NOMO-1 (cell line): ENCODE measurements at regions not wholly inside any gene's neighbourhood (a gene's known extent, or its start where the extent isn't known, plus 50 kb on each side); places are given as distances from the start of the nearest gene placed in this dataset.
"Not testable (repeated sequence)": the region's sequence is repeated elsewhere in the genome, so short reads cannot be mapped to it uniquely, and the experiment has no call there.

Source experiments
- DNase-seq, 2 experiments: peaks; one replicate each; lab custom pipeline; 2025; ENCODE audit not compliant: unreplicated experiment in 2 of 2; lab: John Stamatoyannopoulos, UW

- DNase-seq = no peak
Measured at GRCh38 chr6:153984811-153985210, 54.2 kb upstream of the OPRM1 start.

GRCh38 chr6:153980171-153980570 is 58.9 kb upstream of the OPRM1 start:
- DNase-seq = no peak

DNA sequence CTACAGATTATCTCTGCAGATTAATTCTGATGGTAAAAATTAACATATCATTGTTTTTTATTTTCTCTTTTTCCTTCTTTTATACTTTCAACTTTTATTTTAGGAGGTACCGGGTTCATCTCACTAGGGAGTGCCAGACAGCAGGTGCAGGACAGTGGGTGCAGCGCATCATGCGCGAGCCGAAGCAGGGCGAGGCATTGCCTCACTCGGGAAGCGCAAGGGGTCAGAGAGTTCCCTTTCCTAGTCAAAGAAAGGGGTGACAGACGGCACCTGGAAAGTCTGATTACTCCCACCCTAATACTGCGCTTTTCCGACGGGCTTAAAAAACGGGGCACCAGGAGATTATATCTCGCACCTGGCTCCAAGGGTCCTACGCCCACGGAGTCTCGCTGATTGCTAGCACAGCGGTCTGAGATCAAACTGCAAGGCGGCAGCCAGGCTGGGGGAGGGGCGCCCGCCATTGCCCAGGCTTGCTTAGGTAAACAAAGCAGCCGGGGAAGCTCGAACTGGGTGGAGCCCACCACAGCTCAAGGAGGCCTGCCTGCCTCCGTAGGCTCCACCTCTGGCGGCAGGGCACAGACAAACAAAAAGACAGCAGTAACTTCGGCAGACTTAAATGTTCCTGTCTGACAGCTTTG is 60.0 kb upstream of the OPRM1 start:
- not testable (repeated sequence) for DNase-seq

- no peak for DNase-seq
Measured at GRCh38 chr6:153976921-153977693, 61.9 kb upstream of the OPRM1 start.

DNA sequence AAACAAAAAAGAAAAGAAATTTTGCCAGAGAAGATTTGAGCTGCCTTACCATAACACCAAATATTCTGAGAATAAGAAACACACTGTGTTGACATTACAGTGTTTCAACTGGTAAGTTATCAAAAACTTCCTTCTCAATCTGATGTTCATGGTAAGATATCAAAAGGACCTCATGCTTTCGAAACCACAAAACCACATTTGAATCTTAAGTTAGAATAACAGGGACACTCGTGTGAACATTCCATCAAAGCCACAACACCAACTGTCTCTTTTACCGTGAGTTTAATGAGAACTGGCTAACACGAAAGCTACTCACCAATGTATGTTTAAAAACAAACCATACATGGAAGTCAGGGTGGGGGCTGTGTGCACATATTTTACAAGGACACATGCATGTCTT is 73.0 kb upstream of the OPRM1 start:
- no peak for DNase-seq

DNA sequence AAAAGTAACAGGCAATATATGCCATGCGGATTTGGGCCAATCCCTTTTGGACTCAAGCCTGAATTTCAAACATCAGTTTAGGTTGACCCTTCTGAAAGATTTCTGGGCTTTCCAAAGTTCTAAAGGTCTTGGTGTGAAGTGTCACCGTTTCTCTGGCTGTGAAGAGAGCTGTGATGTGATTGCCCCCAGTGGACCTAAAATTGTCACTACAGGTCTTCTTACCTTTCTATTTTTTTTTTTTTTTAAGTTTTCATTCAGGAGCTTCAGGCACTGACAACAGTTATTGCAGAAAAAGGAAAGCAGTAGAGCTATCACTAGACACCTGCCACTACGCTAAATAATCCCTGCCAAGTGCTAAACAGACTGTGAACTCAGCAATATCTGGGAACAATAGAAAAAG is 75.7 kb upstream of the OPRM1 start:
- no peak for DNase-seq

DNA sequence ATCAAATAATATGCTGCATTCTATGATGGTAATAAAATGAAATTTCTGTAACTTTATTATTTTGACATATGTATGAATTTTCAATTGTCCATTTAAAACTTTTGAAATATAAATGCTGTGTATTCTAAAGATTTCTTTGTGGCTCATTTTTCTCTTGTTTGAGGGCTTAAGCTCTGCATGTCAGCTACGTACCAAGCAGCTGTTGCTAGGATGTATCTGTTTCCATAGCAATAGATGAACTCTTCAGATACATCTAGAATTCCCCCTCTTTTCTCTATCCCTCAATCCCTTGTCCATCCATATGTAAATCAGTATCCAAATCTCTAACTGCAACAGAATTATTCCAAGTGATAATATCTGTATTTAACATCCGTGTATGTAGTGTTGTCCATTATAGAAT is 76.5 kb upstream of the OPRM1 start:
- no peak for DNase-seq

DNA sequence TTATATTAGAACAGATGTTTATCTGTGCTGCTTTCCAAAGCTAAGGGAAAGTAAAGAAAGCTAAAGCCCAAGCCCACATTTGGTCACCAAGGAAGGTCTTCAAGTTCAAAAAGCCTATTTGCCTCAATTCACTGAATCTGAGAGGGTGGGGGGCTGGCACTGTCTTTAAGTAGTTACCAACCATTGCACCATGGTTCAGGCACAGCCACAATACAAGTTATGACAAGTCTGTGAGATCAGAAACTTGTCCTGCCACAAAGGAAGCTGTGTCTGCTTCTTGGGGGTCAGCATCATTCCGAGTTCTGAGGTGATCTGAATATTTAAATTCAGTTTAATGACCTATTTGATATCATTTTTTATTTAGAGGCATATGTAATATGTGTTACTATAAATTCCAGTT is 78.3 kb upstream of the OPRM1 start:
- DNase-seq = no peak

DNA sequence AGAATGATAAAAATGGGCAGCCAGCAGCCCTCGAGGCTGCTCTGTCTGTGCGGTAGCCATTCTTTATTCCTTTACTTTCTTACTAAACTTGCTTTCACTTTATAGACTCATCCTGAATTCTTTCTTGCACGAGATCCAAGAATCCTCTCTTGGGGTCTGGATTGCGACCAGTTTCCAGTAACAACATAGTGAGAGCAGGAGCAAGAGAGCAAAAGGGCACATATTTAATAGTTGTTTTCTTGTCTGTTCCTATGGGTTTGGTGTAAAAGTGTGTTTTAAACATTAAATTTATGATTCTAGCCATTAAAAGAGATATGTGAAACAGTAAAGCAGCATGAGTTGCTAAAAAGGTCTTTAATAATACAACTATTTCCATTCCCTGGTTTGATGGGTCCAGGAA is 78.8 kb upstream of the OPRM1 start:
- DNase-seq = no peak

DNA sequence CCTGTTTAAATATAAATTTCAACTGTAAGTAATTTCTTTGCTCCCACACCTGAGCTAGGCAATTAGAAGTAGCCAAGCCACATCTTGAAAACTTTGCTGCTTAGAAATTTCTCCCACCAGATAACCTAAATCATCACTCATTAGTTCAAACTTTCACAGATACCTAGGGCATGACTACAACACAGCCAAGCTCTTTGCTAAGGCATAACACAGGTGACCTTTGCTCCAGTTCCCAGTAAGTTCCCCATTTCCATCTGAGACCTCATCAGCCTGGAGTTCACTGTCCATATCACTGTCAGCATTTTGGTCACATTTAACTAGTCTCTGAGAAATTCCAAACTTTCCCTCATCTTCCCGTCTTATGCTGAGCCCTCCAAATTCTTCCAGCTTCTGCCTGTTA is 79.8 kb upstream of the OPRM1 start:
- DNase-seq = peak in 1 of 2 experiments; percentile 18

DNA sequence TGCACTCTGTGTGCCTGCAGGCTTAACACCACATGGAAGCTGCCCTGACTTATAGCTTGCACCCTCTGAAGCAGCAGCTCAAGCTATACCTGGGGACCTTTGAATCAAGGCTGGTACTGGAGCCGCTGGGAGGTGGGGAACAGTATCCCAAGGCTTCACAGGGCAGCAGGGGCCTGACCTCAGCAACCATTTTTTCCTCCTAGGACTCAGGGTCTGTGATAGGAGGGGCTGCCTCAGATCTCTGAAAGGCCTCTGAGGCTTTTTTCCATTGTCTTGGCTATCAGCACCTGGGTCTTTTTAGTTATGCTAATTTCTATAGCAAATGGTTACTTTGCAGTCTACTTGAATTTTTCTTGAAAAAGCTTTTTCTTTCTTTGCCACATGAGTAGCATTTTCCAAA is 80.2 kb upstream of the OPRM1 start:
- no peak for DNase-seq

DNA sequence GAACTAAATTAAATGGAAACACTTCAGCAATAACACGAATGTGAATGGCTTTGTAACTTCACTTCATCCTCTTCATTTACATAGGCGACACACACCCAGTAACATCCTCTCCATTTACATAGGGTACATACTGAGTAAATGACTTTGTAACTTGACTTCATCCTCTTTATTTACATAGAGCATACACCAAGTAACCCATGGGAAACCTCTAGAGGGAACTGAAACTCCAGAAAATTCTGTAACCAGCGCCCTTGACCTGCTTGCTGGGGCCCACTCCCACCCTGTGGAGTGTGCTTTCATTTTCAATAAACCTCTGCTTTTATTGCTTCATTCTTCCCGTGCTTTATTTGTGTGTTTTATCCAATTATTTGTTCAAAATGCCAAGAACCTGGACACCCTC is 81.6 kb upstream of the OPRM1 start:
- DNase-seq = peak; percentile 42 to 73

DNA sequence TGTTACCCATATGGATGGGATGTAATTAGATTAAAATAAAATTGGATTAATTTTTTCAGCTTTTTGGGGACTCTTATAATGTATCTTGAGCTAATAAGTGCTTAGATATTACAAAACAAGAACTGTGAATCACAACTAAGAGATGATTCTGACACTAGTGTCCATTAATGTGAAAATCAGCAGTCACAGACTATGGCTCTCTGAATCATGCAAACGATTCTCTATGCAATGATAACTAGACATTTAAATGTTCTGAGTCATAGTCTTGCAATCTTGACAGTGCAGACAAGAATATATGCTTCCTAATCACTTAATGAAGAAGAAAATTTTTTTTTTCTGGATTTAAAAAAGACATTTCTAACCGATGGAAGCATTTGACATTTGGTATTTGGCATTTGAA is 82.2 kb upstream of the OPRM1 start:
- no peak for DNase-seq

DNA sequence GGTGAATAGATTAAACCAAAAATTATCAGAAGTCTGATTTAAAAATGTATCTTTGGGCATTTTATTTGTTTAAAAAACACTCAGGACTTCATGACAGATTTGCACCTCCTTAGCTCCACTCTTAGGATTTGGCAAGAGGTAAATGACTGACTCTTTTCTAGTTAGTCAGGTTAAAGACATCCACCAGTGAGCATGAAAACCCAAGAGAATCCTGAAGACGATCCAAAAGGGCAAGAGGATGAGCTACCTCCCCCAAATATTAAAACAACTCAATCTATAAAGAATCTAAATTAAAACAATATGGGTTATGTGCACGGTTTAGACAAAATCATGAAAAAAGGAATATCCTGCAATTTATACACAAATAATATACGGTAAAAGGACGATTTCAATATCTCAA is 89.4 kb upstream of the OPRM1 start:
- DNase-seq = no peak

GRCh38 chr6:153947808-153948447 is 91.1 kb upstream of the OPRM1 start:
- DNase-seq = peak in 1 of 2 experiments; percentile 3

- no peak for DNase-seq
Measured at GRCh38 chr6:153944201-153944600, 94.8 kb upstream of the OPRM1 start.

DNA sequence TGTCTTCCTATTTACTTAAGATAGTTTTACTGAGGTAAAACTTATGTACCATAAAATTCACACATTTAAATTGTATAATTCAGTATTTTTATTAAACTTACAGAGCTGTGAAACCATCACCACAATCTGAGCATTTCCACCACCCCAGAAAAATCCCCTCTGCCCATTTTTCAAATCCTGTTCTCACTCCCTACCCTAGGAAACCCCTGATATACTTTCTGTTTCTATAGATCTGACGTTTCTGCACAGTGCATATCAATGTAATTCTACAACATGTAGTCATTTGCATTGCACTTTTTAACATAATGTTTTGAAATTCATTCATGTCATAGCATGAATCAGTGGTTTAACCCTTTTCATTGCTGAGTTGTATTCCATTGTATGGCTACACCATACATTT is 96.7 kb upstream of the OPRM1 start:
- DNase-seq = no peak

DNA sequence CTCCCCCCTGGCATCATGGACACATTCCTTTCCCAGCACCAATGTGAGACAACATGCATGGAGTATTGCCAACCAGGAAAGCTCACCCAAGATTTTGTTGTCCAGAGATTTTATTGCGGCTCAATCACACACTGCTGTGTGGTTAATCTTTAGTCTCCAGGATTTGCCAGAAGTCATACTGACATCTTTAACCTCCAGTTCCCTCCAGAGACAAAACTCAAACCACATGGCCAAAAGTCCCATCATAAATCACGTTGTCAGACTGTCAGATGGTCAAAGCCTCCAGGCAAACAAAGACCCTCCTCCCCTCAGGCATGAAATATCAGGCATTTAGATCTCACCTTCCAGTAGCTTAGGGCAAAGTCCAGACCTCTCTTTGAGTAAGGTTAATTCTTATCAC is 97.3 kb upstream of the OPRM1 start:
- no peak for DNase-seq

- DNase-seq = no peak
Measured at GRCh38 chr6:153938876-153939275, 100.2 kb upstream of the OPRM1 start.

GRCh38 chr6:153931431-153931830 is 107.6 kb upstream of the OPRM1 start:
- DNase-seq = no peak

- no peak for DNase-seq
Measured at GRCh38 chr6:153927867-153928266, 111.2 kb upstream of the OPRM1 start.
